Upper lobe of right lung (tissue), 1 donor: ENCODE measurements at regions not wholly inside any gene's neighbourhood (a gene's known extent, or its start where the extent isn't known, plus 50 kb on each side); places are given as distances from the start of the nearest gene placed in this dataset.

ENCODE experiments used
- ATAC-seq: fragments of 200-7000 bp; cut with Tn5 transposase; one replicate; pipeline ENCODE4 v1.9.1; 2020; ENCODE audit warnings: mild to moderate bottlenecking, moderate library complexity
- DNase-seq: peaks from one replicate; pipeline ENCODE4 v3.0.0-alpha.2; 2020
- H3K27ac ChIP-seq: fragments of 200-600 bp; one replicate; pipeline ENCODE4 v1.8.0; 2022
- H3K27me3 ChIP-seq: fragments of 200-600 bp; one replicate; pipeline ENCODE4 v1.8.0; 2022; ENCODE audit warnings: mild to moderate bottlenecking
- H3K36me3 ChIP-seq: fragments of 200-600 bp; one replicate; pipeline ENCODE4 v1.8.0; 2022
- H3K4me1 ChIP-seq: fragments of 200-600 bp; one replicate; pipeline ENCODE4 v1.8.0; 2022
- H3K4me3 ChIP-seq: fragments of 200-600 bp; one replicate; pipeline ENCODE4 v1.8.0; 2022; ENCODE audit warnings: mild to moderate bottlenecking
- H3K9me3 ChIP-seq: fragments of 200-600 bp; one replicate; pipeline ENCODE4 v1.8.0; 2022
- intact Hi-C: fragments of 100-400 bp; cut with DNase I; formaldehyde crosslinking; loops from one replicate; pipeline ENCODE4 v1.11.0; 2022
- TF ChIP-seq, protein P1 (sequence below): fragments of 200-600 bp; IDR thresholded peaks from one replicate; pipeline ENCODE4 v1.8.0; 2022; ENCODE audit warnings: antibody characterized with exemption
- donor health status: DM: no; HTN: yes; CAD: no; lungs with severe emphysema.

- no peak overlapping the region for H3K27ac ChIP-seq
- H3K4me3 ChIP-seq = no peak overlapping the region
- H3K4me1 ChIP-seq = no peaks in the 10 kb centered on the region
- intact Hi-C loops = no loop called here
- TF ChIP-seq, protein P1, sequence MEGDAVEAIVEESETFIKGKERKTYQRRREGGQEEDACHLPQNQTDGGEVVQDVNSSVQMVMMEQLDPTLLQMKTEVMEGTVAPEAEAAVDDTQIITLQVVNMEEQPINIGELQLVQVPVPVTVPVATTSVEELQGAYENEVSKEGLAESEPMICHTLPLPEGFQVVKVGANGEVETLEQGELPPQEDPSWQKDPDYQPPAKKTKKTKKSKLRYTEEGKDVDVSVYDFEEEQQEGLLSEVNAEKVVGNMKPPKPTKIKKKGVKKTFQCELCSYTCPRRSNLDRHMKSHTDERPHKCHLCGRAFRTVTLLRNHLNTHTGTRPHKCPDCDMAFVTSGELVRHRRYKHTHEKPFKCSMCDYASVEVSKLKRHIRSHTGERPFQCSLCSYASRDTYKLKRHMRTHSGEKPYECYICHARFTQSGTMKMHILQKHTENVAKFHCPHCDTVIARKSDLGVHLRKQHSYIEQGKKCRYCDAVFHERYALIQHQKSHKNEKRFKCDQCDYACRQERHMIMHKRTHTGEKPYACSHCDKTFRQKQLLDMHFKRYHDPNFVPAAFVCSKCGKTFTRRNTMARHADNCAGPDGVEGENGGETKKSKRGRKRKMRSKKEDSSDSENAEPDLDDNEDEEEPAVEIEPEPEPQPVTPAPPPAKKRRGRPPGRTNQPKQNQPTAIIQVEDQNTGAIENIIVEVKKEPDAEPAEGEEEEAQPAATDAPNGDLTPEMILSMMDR = no peak
- no peaks in the 10 kb centered on the region for H3K27me3 ChIP-seq
- ATAC-seq (no peak), DNase-seq (no peak)
- no peaks in the 10 kb centered on the region for H3K36me3 ChIP-seq
- no peaks in the 10 kb centered on the region for H3K9me3 ChIP-seq
Measured at GRCh38 chr11:112392904-112393303, 132.2 kb upstream of the PLET1 start.

DNA sequence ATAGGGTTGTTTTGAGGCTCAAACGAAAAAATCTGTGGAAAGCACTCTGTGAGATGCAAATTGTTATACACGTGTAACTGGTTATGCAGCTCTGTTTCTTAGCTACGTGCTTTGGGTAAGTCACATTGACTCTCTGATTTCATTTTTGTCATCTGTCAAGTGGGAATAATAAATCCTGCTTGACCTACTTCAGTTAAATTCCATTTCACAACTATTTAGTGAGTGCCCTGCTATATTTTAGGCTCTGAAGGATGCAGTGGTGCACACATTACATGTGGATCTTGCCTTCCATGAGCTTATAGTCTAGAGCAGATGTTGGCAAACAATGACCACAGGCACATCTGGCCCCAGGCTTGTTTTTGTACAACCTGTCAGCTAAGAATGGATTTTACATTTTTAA, 133.6 kb upstream of the PLET1 start:
- ATAC-seq = no peak
- no peaks in the 10 kb centered on the region for H3K4me1 ChIP-seq
- no peak for DNase-seq
- no peak overlapping the region for H3K27ac ChIP-seq
- intact Hi-C loops = no loop called here
- H3K9me3 ChIP-seq = no peaks in the 10 kb centered on the region
- no peak overlapping the region for H3K4me3 ChIP-seq
- H3K27me3 ChIP-seq = no peaks in the 10 kb centered on the region
- TF ChIP-seq, protein P1 = no peak
- H3K36me3 ChIP-seq = no peaks in the 10 kb centered on the region

DNA sequence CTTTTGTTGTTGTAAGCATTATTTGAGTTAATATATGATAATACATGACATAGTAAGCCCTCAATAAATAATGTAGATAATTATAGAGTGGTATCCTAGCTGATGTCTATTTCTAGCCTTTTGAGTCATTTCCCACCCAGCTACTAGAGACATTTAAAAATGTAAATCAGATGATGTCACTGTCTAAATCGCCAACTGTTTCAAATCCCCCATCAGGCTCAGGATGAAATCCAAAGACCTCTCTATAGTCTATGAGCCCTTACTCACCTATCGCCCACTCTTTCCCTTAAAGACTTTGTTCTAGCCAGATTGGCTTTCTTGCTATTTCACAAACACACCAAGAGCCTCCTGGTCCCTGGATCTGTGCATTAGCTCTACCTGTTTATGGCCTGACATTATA, 135.4 kb upstream of the PLET1 start:
- intact Hi-C loops = no loop called here
- no peaks in the 10 kb centered on the region for H3K27me3 ChIP-seq
- no peak overlapping the region for H3K27ac ChIP-seq
- H3K36me3 ChIP-seq = no peaks in the 10 kb centered on the region
- no peak overlapping the region for H3K4me3 ChIP-seq
- TF ChIP-seq, protein P1 = no peak
- no peaks in the 10 kb centered on the region for H3K9me3 ChIP-seq
- ATAC-seq (no peak), DNase-seq (no peak)
- no peaks in the 10 kb centered on the region for H3K4me1 ChIP-seq

GRCh38 chr11:112398798-112399478, 138.3 kb upstream of the PLET1 start:
- Histone ChIP-seq H3K4me3 (no peak overlapping the region), H3K36me3 (no peaks in the 10 kb centered on the region), H3K27ac (no peak overlapping the region), H3K4me1 (no peaks in the 10 kb centered on the region), H3K9me3 (no peaks in the 10 kb centered on the region), H3K27me3 (no peaks in the 10 kb centered on the region)
- intact Hi-C loops = no loop called here
- ATAC-seq = no peak
- no peak for DNase-seq
- TF ChIP-seq, protein P1 = no peak

DNA sequence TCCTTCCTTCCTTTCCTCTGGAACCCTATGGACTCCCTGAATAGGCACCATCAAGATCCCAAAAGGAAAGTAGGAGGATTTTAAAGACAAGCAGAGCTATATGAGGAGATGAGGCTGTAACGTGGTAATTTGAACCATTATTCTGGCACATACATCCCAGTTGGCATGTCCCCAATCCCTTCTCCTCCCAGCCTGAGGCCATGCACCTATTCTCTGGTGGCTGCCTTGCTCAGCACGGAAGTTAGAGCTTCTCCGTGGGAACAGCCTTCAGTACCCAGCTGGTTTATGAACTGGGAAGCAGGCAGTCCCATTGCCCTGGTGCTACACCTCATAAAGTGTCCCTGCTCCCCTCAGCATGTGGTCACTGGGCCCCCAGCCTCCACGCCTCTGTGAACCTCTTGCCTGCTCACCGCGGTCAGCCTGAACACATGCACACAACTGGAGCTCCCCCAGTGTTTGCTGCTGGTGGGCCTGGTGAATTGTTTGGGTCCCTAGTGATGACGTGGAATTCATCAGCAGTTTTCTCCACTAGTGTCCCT, 139.9 kb upstream of the PLET1 start:
- Histone ChIP-seq H3K4me1 (no peaks in the 10 kb centered on the region), H3K27me3 (no peaks in the 10 kb centered on the region), H3K36me3 (no peaks in the 10 kb centered on the region), H3K27ac (no peak overlapping the region), H3K4me3 (no peak overlapping the region), H3K9me3 (no peaks in the 10 kb centered on the region)
- TF ChIP-seq, protein P1 = no peak
- intact Hi-C loops = no loop called here
- ATAC-seq (no peak), DNase-seq (no peak)
